Adrenal gland (tissue), 9 donors: ENCODE measurements at regions not wholly inside any gene's neighbourhood (a gene's known extent, or its start where the extent isn't known, plus 50 kb on each side); places are given as distances from the start of the nearest gene placed in this dataset.

Experiments
- DNase-seq, 7 donors: peaks; one replicate each; pipeline ENCODE4 v3.0.0-alpha.2; 2019 to 2020
- H3K27ac ChIP-seq, 5 donors: fragments of 200-600 bp; sonication (generic) in 4 of 5; 1 replicate in 3 of 5; 2 replicates in 2 of 5; pipeline versions ENCODE4 v1.5.1 to v1.8.0; 2016 to 2020; ENCODE audit warnings: mild to moderate bottlenecking in 1 of 5
- H3K27me3 ChIP-seq: fragments of 200-600 bp; 2 replicates; pipeline ENCODE4 v1.8.0; 2021
- H3K36me3 ChIP-seq, 2 donors: fragments of 200-600 bp; replicated peaks in 1 of 2; 1 replicate in 1 of 2; 2 replicates in 1 of 2; pipeline versions ENCODE4 v1.5.1 to v1.8.0; 2018 to 2022
- H3K4me1 ChIP-seq, 2 donors: fragments of 200-600 bp; replicated peaks in 1 of 2; 1 replicate in 1 of 2; 2 replicates in 1 of 2; pipeline versions ENCODE4 v1.5.1 to v1.8.0; 2018 to 2021
- H3K4me3 ChIP-seq, 4 donors: fragments of 200-600 bp; sonication (generic) in 3 of 4; one replicate each; pipeline ENCODE4 v1.5.1; 2016 to 2018
- H3K9me3 ChIP-seq, 3 donors: fragments of 200-600 bp; sonication (generic) in 1 of 3; replicated peaks in 1 of 3; 1 replicate in 2 of 3; 2 replicates in 1 of 3; pipeline versions ENCODE4 v1.5.1 to v1.8.0; 2016 to 2021
- CTCF ChIP-seq, 6 experiments: fragments of 450-650 bp in 4 of 6; fragments of 200-600 bp in 2 of 6; sonication (generic) in 1 of 6; IDR thresholded peaks; 1 replicate in 5 of 6; 2 replicates in 1 of 6; pipeline versions ENCODE4 v1.5.1 to v1.8.0; 2016 to 2021; ENCODE audit warnings: antibody characterized with exemption in 6 of 6, mild to moderate bottlenecking in 2 of 6, moderate library complexity in 1 of 6
- POLR2A ChIP-seq, 2 donors: fragments of 450-650 bp; IDR thresholded peaks; one replicate each; pipeline ENCODE4 v1.6.1; 2017; ENCODE audit warnings: antibody characterized with exemption in 2 of 2, mild to moderate bottlenecking in 2 of 2, moderate library complexity in 1 of 2
- WGBS, 4 donors: extraction: QIAGEN DNeasy Blood & Tissue Kit in 2 of 4; methylation state at CpG; one replicate each; pipeline versions ENCODE4 v1.1.5 to v1.1.7; 2013 to 2017; 5-methylcytosine and 5-hydroxymethylcytosine counted together
- intact Hi-C, 2 donors: fragments of 100-400 bp; cut with DNase I; formaldehyde crosslinking; loops; one replicate each; pipeline versions ENCODE4 v1.14.1 to v1.15.0; 2022 to 2023
- donor health status: healthy with polysubstance abuse.
- donor health status: Bipolar disorder and iron deficiency.
- donor health status: DM: yes; HTN: yes; CAD: no.
- donor health status: DM: no; HTN: no; CAD: no.
- donor health status: DM: no; HTN: no; CAD: no.

- Histone ChIP-seq H3K4me3 (no peak overlapping the region), H3K4me1 (no peaks in the 10 kb centered on the region), H3K27ac (no peak overlapping the region), H3K27me3 (no peaks in the 10 kb centered on the region), H3K9me3 (no peaks in the 10 kb centered on the region), H3K36me3 (no peaks in the 10 kb centered on the region)
- intact Hi-C loops: no loop called here
- no peak for DNase-seq
- TF ChIP-seq POLR2A (IDR thresholded peaks at IDR 0.05) (no peak), CTCF (IDR thresholded peaks at IDR 0.05) (no peak)
- 57 to 82% (median 70%) methylated on average over 3 of the region's 3 CpGs for WGBS, 4 donors
These were observed 341.1 kb upstream of the RGMB start for GRCh38 chr5:98432378-98432777.

- Histone ChIP-seq H3K27me3 (no peaks in the 10 kb centered on the region), H3K4me1 (no peaks in the 10 kb centered on the region), H3K27ac (no peak overlapping the region), H3K9me3 (no peaks in the 10 kb centered on the region), H3K4me3 (no peak overlapping the region), H3K36me3 (no peaks in the 10 kb centered on the region)
- no peak for DNase-seq
- intact Hi-C loops: no loop called here
- TF ChIP-seq CTCF (IDR thresholded peaks at IDR 0.05) (no peak), POLR2A (IDR thresholded peaks at IDR 0.05) (no peak)
- WGBS, 4 donors: 41 to 50% (median 45%) methylated on average over 2 of the region's 2 CpGs
These were observed 340.4 kb upstream of the RGMB start for GRCh38 chr5:98433022-98433421.

- Histone ChIP-seq H3K27me3 (no peaks in the 10 kb centered on the region), H3K27ac (no peak overlapping the region), H3K9me3 (no peaks in the 10 kb centered on the region), H3K4me3 (no peak overlapping the region), H3K36me3 (no peaks in the 10 kb centered on the region), H3K4me1 (no peaks in the 10 kb centered on the region)
- no peak for TF ChIP-seq CTCF (IDR thresholded peaks at IDR 0.05)
- no peak for TF ChIP-seq POLR2A (IDR thresholded peaks at IDR 0.05)
- DNase-seq: no peak
- intact Hi-C loops: no loop called here
These were observed 339.8 kb upstream of the RGMB start for GRCh38 chr5:98433673-98434072.

- H3K36me3 ChIP-seq: no peaks in the 10 kb centered on the region
- 80 to 91% (median 86%) methylated on average over 3 of the region's 3 CpGs for WGBS, 4 donors
- H3K27ac ChIP-seq: no peak overlapping the region
- intact Hi-C loops: no loop called here
- no peaks in the 10 kb centered on the region for H3K4me1 ChIP-seq
- no peaks in the 10 kb centered on the region for H3K9me3 ChIP-seq
- no peaks in the 10 kb centered on the region for H3K27me3 ChIP-seq
- TF ChIP-seq CTCF (IDR thresholded peaks at IDR 0.05): no peak
- no peak for TF ChIP-seq POLR2A (IDR thresholded peaks at IDR 0.05)
- DNase-seq: no peak
- no peak overlapping the region for H3K4me3 ChIP-seq
These were observed 336.8 kb upstream of the RGMB start for GRCh38 chr5:98436667-98437066.
